ENCODE measurements at regions not wholly inside any gene's neighbourhood (a gene's known extent, or its start where the extent isn't known, plus 50 kb on each side); places are given as distances from the start of the nearest gene placed in this dataset.

- Histone ChIP-seq H3K27me3 (peaks cover 0 to 20% (median 0%) of the 10 kb centered on the region in 3 donors), H3K4me1 (no peaks in the 10 kb centered on the region), H3K4me3 (no peak overlapping the region), H3K9me3 (peaks cover 0 to 3% (median 0%) of the 10 kb centered on the region in 4 donors), H3K36me3 (no peaks in the 10 kb centered on the region), H3K27ac (no peak overlapping the region)
- 39 to 71% (median 57%) methylated on average over 2 to 3 of the region's 3 CpGs for WGBS, 5 donors
- intact Hi-C loops (cut with DNase I; ENCODE audit: low total_unique reads), result no loop called here
- no peak for TF ChIP-seq CTCF (IDR thresholded peaks at IDR 0.05)
- no peak for TF ChIP-seq EP300 (IDR thresholded peaks at IDR 0.05)
- no peak for TF ChIP-seq POLR2A (IDR thresholded peaks at IDR 0.05)
- no peak for DNase-seq
Observed at GRCh38 chr1:34283142-34283541, 106.4 kb downstream of the C1orf94 start.

- TF ChIP-seq POLR2A (IDR thresholded peaks at IDR 0.05) (no peak), EP300 (IDR thresholded peaks at IDR 0.05) (no peak), POLR2AphosphoS5 (IDR thresholded peaks at IDR 0.05) (no peak), CTCF (IDR thresholded peaks at IDR 0.05) (no peak)
- no peak overlapping the region for H3K27ac ChIP-seq
- peaks cover 0 to 10% (median 0%) of the 10 kb centered on the region in 3 donors for H3K27me3 ChIP-seq
- 68 to 78% (median 75%) methylated on average over 6 of the region's 6 CpGs for WGBS, 5 donors
- H3K4me1 ChIP-seq, result no peaks in the 10 kb centered on the region
- H3K36me3 ChIP-seq, result no peaks in the 10 kb centered on the region
- H3K4me3 ChIP-seq, result no peak overlapping the region
- intact Hi-C loops (cut with DNase I; ENCODE audit: low total_unique reads), result no loop called here
- no peak for DNase-seq
- H3K9me3 ChIP-seq, result peaks cover 0 to 3% (median 0%) of the 10 kb centered on the region in 4 donors
Observed at GRCh38 chr1:34286511-34286910, 109.8 kb downstream of the C1orf94 start.

- H3K4me1 ChIP-seq, result no peaks in the 10 kb centered on the region
- 78 to 96% (median 82%) methylated on average over 2 of the region's 2 CpGs for WGBS, 5 donors
- no peaks in the 10 kb centered on the region for H3K9me3 ChIP-seq
- no peaks in the 10 kb centered on the region for H3K36me3 ChIP-seq
- TF ChIP-seq CTCF (IDR thresholded peaks at IDR 0.05), result no peak
- TF ChIP-seq EP300 (IDR thresholded peaks at IDR 0.05), result no peak
- H3K27me3 ChIP-seq, result peaks cover 0 to under 1% (median 0%) of the 10 kb centered on the region in 3 donors
- intact Hi-C loops (cut with DNase I; ENCODE audit: low total_unique reads), result no loop called here
- H3K4me3 ChIP-seq, result no peak overlapping the region
- DNase-seq, result no peak
- H3K27ac ChIP-seq, result no peak overlapping the region
Observed at GRCh38 chr1:34290831-34291230, 114.1 kb downstream of the C1orf94 start.

- H3K27me3 ChIP-seq, result peaks cover 0 to 6% (median 0%) of the 10 kb centered on the region in 3 donors
- no peaks in the 10 kb centered on the region for H3K4me1 ChIP-seq
- no peaks in the 10 kb centered on the region for H3K9me3 ChIP-seq
- TF ChIP-seq CTCF (IDR thresholded peaks at IDR 0.05) (no peak), POLR2AphosphoS5 (IDR thresholded peaks at IDR 0.05) (no peak), EP300 (IDR thresholded peaks at IDR 0.05) (no peak), POLR2A (IDR thresholded peaks at IDR 0.05) (no peak)
- 54 to 67% (median 60%) methylated on average over 2 of the region's 2 CpGs for WGBS, 5 donors
- no peak overlapping the region for H3K4me3 ChIP-seq
- H3K36me3 ChIP-seq, result no peaks in the 10 kb centered on the region
- DNase-seq, result peak in 1 of 2 donors; percentile 4
- no peak overlapping the region for H3K27ac ChIP-seq
- intact Hi-C loops (cut with DNase I; ENCODE audit: low total_unique reads), result no loop called here
Observed at GRCh38 chr1:34292472-34292871, 115.8 kb downstream of the C1orf94 start.
